ENCODE measurements at regions not wholly inside any gene's neighbourhood (a gene's known extent, or its start where the extent isn't known, plus 50 kb on each side); places are given as distances from the start of the nearest gene placed in this dataset.

DNA sequence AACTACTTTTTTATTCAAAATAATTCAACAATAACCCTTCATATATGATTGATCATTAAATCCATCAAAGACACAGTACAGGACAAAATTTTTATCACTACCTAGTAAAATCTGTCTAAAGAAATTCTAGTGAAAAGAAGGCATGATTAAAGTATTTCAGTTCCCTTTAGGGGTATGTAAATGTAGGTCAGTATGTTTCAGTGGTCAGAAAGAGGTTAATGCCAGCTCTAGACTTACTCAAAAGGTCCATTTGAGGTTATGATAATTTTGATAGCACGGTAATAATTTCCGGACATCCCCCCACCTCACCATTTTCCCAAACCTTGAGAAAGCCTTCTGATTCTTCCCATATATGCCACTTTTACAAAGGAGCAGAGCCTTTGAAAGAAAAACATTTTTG, 193.5 kb upstream of the ID4 start:
- TF ChIP-seq, protein P1, sequence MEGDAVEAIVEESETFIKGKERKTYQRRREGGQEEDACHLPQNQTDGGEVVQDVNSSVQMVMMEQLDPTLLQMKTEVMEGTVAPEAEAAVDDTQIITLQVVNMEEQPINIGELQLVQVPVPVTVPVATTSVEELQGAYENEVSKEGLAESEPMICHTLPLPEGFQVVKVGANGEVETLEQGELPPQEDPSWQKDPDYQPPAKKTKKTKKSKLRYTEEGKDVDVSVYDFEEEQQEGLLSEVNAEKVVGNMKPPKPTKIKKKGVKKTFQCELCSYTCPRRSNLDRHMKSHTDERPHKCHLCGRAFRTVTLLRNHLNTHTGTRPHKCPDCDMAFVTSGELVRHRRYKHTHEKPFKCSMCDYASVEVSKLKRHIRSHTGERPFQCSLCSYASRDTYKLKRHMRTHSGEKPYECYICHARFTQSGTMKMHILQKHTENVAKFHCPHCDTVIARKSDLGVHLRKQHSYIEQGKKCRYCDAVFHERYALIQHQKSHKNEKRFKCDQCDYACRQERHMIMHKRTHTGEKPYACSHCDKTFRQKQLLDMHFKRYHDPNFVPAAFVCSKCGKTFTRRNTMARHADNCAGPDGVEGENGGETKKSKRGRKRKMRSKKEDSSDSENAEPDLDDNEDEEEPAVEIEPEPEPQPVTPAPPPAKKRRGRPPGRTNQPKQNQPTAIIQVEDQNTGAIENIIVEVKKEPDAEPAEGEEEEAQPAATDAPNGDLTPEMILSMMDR (IDR thresholded peaks at IDR 0.05; ENCODE audit: low read length) = no peak
- TF ChIP-seq EZH2 (IDR thresholded peaks at IDR 0.05; ENCODE audit: borderline replicate concordance, low read length) = no peak

All from OCI-LY1 (cell line).